ENCODE measurements at regions not wholly inside any gene's neighbourhood (a gene's known extent, or its start where the extent isn't known, plus 50 kb on each side); places are given as distances from the start of the nearest gene placed in this dataset.

DNA sequence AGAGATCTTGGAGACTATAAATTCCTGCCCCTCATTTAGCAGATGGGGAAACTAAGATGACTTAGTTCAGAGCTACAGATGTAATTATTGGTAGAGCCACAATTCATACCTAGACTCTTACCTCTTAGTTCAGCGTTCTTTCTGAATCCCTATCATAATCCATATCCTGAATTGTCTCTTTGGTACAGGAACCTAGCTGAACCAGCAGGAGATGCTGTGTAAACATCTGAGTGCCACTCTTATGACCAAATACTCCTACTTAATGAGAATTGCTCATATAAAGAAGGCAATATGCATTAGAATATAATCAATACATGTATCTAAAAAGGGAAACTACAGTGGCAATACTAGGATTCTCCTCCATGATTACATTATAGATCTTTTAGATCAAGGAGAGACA, 459.0 kb downstream of the SIPA1L2 start:
- Histone ChIP-seq H2AFZ (ENCODE audit: low read length) (no peak overlapping the region), H3K23me2 (ENCODE audit: insufficient read length, low read depth, low read length, poor library complexity, severe bottlenecking) (no peaks in the 10 kb centered on the region), H3K4me1 (ENCODE audit: insufficient read depth, low read length) (peaks cover 2% of the 10 kb centered on the region; the same call in 1 of the 2 replicates), H4K8ac (replicated peaks; ENCODE audit: insufficient read length, low read depth, low read length) (no peak overlapping the region), H4K5ac (ENCODE audit: insufficient read length, low read depth, low read length) (no peak overlapping the region), H3K27me3 (ENCODE audit: insufficient read depth, low read length) (no peaks in the 10 kb centered on the region), H3K14ac (ENCODE audit: insufficient read depth, low read length) (no peak overlapping the region), H3K18ac (ENCODE audit: insufficient read length, low read depth, low read length) (no peak overlapping the region), H2BK120ac (ENCODE audit: low read depth, low read length, poor library complexity, severe bottlenecking) (no peak overlapping the region), H2AK5ac (ENCODE audit: insufficient read length, low read length) (no peak overlapping the region), H2BK12ac (ENCODE audit: insufficient read length, low read depth, low read length) (no peak overlapping the region), H3K4me2 (ENCODE audit: insufficient read depth, insufficient read length, low read length) (no peak overlapping the region), H3K4ac (ENCODE audit: low read depth, low read length) (no peak overlapping the region), H3T11ph (ENCODE audit: low read length) (no peak overlapping the region), H3K9ac (ENCODE audit: extremely low read depth, insufficient read length, low read length) (no peak overlapping the region), H4K20me1 (ENCODE audit: control insufficient read depth, insufficient read depth, insufficient read length) (no peaks in the 10 kb centered on the region), H3K27ac (ENCODE audit: insufficient read length, low read depth, low read length) (no peak overlapping the region), H3K79me1 (ENCODE audit: insufficient read depth, low read depth, low read length, poor library complexity, severe bottlenecking) (no peaks in the 10 kb centered on the region), H2BK5ac (ENCODE audit: insufficient read length, low read length) (no peak overlapping the region), H3K56ac (ENCODE audit: insufficient read length, low read depth, low read length) (no peak overlapping the region), H3K79me2 (ENCODE audit: insufficient read depth, low read length) (no peaks in the 10 kb centered on the region), H2BK20ac (ENCODE audit: low read depth, low read length, poor library complexity, severe bottlenecking) (no peak overlapping the region), H4K91ac (ENCODE audit: insufficient read length, low read depth, low read length) (no peak overlapping the region), H3K9me3 (ENCODE audit: control insufficient read depth, low read depth, low read length) (no peaks in the 10 kb centered on the region), H2BK15ac (ENCODE audit: low read depth, low read length) (no peak overlapping the region), H3K23ac (ENCODE audit: insufficient read length, low read depth, low read length) (no peak overlapping the region)
- TF ChIP-seq, protein P1, sequence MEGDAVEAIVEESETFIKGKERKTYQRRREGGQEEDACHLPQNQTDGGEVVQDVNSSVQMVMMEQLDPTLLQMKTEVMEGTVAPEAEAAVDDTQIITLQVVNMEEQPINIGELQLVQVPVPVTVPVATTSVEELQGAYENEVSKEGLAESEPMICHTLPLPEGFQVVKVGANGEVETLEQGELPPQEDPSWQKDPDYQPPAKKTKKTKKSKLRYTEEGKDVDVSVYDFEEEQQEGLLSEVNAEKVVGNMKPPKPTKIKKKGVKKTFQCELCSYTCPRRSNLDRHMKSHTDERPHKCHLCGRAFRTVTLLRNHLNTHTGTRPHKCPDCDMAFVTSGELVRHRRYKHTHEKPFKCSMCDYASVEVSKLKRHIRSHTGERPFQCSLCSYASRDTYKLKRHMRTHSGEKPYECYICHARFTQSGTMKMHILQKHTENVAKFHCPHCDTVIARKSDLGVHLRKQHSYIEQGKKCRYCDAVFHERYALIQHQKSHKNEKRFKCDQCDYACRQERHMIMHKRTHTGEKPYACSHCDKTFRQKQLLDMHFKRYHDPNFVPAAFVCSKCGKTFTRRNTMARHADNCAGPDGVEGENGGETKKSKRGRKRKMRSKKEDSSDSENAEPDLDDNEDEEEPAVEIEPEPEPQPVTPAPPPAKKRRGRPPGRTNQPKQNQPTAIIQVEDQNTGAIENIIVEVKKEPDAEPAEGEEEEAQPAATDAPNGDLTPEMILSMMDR (conservative IDR thresholded peaks at IDR 0.05) = no peak
- H3K36me3 Mint-ChIP-seq (ENCODE audit: insufficient read depth in 1 of 3, low read depth in 3 of 3) = peaks cover 0 to 66% (median 33%) of the 10 kb centered on the region in 3 experiments; a peak in 5 of 7 replicates
- H3K27me3 Mint-ChIP-seq (ENCODE audit: low read depth) = no peaks in the 10 kb centered on the region
- H3K4me3 Mint-ChIP-seq = no peak overlapping the region
- WGBS (ENCODE audit: extremely low coverage, insufficient read length, low lambda C conversion rate) = no CpG with 5 or more reads among the region's 1 CpG
- no peaks in the 10 kb centered on the region for H3K9me3 Mint-ChIP-seq
- H3K4me1 Mint-ChIP-seq = peaks cover 19 to 21% of the 10 kb centered on the region in 2 experiments
- DNase-seq = no peak
- H3K27ac Mint-ChIP-seq = no peak overlapping the region
